ENCODE measurements at regions not wholly inside any gene's neighbourhood (a gene's known extent, or its start where the extent isn't known, plus 50 kb on each side); places are given as distances from the start of the nearest gene placed in this dataset.

GRCh38 chrX:122046815-122047214 lies 999.4 kb downstream of the GLUD2 start:
- Histone ChIP-seq H3K4me2 (ENCODE audit: control insufficient read depth, extremely low read depth, insufficient read depth, low read depth, low read length) (no peak overlapping the region), H4K20me1 (ENCODE audit: control insufficient read depth, extremely low read depth, insufficient read depth, low read length) (no peaks in the 10 kb centered on the region), H3K9ac (ENCODE audit: control insufficient read depth, extremely low read depth, insufficient read depth, low read length) (no peak overlapping the region), H3K4me3 (ENCODE audit: control insufficient read depth in 2 of 3, extremely low read depth in 1 of 3, insufficient read depth in 2 of 3, low read depth in 1 of 3, low read length in 3 of 3) (no peak overlapping the region), H3K27me3 (ENCODE audit: control insufficient read depth, extremely low read depth, insufficient read depth, low read length) (no peaks in the 10 kb centered on the region), H3K4me1 (ENCODE audit: control insufficient read depth, extremely low read depth, insufficient read depth, low read length) (no peaks in the 10 kb centered on the region), H3K9me1 (ENCODE audit: control insufficient read depth, extremely low read depth, insufficient read depth, low read length) (no peaks in the 10 kb centered on the region), H3K27ac (ENCODE audit: control insufficient read depth, insufficient read depth, low read length) (no peak overlapping the region), H2AFZ (ENCODE audit: control insufficient read depth, low read length) (no peak overlapping the region), H3K79me2 (ENCODE audit: control insufficient read depth, insufficient read depth, low read length) (no peaks in the 10 kb centered on the region), H3K9me3 (ENCODE audit: control insufficient read depth, low read depth, low read length) (no peaks in the 10 kb centered on the region), H3K36me3 (ENCODE audit: control insufficient read depth in 2 of 2, extremely low read depth in 1 of 2, insufficient read depth in 2 of 2, low read length in 2 of 2) (no peaks in the 10 kb centered on the region)
- dilution Hi-C loops (cut with MboI; ENCODE audit: extremely low pct_ligation_motif_present, low sequenced_read_pairs), result no loop called here
- TF ChIP-seq EZH2 (IDR thresholded peaks at IDR 0.05; ENCODE audit: low read length) (no peak), CTCF (optimal IDR thresholded peaks at IDR 0.05 in 1 of 3, IDR thresholded peaks at IDR 0.05 in 1 of 3, conservative IDR thresholded peaks at IDR 0.05 in 1 of 3; ENCODE audit: extremely low read depth in 1 of 3, insufficient read depth in 2 of 3, low read length in 3 of 3) (no peak)
- DNase-seq (ENCODE audit: low read depth, low spot score) (no peak), FAIRE-seq (no peak)

- Histone ChIP-seq H3K4me1 (ENCODE audit: control insufficient read depth, extremely low read depth, insufficient read depth, low read length) (no peaks in the 10 kb centered on the region), H3K9me1 (ENCODE audit: control insufficient read depth, extremely low read depth, insufficient read depth, low read length) (no peaks in the 10 kb centered on the region), H3K9me3 (ENCODE audit: control insufficient read depth, low read depth, low read length) (no peaks in the 10 kb centered on the region), H3K79me2 (ENCODE audit: control insufficient read depth, insufficient read depth, low read length) (no peaks in the 10 kb centered on the region), H3K4me2 (ENCODE audit: control insufficient read depth, extremely low read depth, insufficient read depth, low read depth, low read length) (no peak overlapping the region), H4K20me1 (ENCODE audit: control insufficient read depth, extremely low read depth, insufficient read depth, low read length) (no peaks in the 10 kb centered on the region), H3K36me3 (ENCODE audit: control insufficient read depth in 2 of 2, extremely low read depth in 1 of 2, insufficient read depth in 2 of 2, low read length in 2 of 2) (no peaks in the 10 kb centered on the region), H3K4me3 (ENCODE audit: control insufficient read depth in 2 of 3, extremely low read depth in 1 of 3, insufficient read depth in 2 of 3, low read depth in 1 of 3, low read length in 3 of 3) (no peak overlapping the region), H3K27me3 (ENCODE audit: control insufficient read depth, extremely low read depth, insufficient read depth, low read length) (no peaks in the 10 kb centered on the region), H2AFZ (ENCODE audit: control insufficient read depth, low read length) (no peak overlapping the region), H3K27ac (ENCODE audit: control insufficient read depth, insufficient read depth, low read length) (no peak overlapping the region), H3K9ac (ENCODE audit: control insufficient read depth, extremely low read depth, insufficient read depth, low read length) (no peak overlapping the region)
- dilution Hi-C loops (cut with MboI; ENCODE audit: extremely low pct_ligation_motif_present, low sequenced_read_pairs), result no loop called here
- FAIRE-seq, result no peak
- TF ChIP-seq EZH2 (IDR thresholded peaks at IDR 0.05; ENCODE audit: low read length), result no peak
- TF ChIP-seq CTCF (optimal IDR thresholded peaks at IDR 0.05 in 1 of 3, IDR thresholded peaks at IDR 0.05 in 1 of 3, conservative IDR thresholded peaks at IDR 0.05 in 1 of 3; ENCODE audit: extremely low read depth in 1 of 3, insufficient read depth in 2 of 3, low read length in 3 of 3), result no peak
- no peak for DNase-seq (ENCODE audit: low read depth, low spot score)
Measured at GRCh38 chrX:122047261-122047660, 999.9 kb downstream of the GLUD2 start.

Data from keratinocyte (primary cell).